Hematopoietic multipotent progenitor cell treated with erythropoietin and hydrocortisone succinate and interleukin-3 and kit ligand, for 6 days (in vitro differentiated cells): ENCODE measurements at regions not wholly inside any gene's neighbourhood (a gene's known extent, or its start where the extent isn't known, plus 50 kb on each side); places are given as distances from the start of the nearest gene placed in this dataset.

Source experiments
- DNase-seq: peaks from one replicate; pipeline ENCODE4 v3.0.0-alpha.2; 2015

GRCh38 chr6:12555267-12555666 is 161.3 kb upstream of the PHACTR1 start:
- DNase-seq, result no peak

GRCh38 chr6:12555781-12556180 is 160.8 kb upstream of the PHACTR1 start:
- no peak for DNase-seq

GRCh38 chr6:12557765-12558164 is 158.8 kb upstream of the PHACTR1 start:
- DNase-seq, result no peak

- DNase-seq, result no peak
Measured at GRCh38 chr6:12560315-12560714, 156.3 kb upstream of the PHACTR1 start.

GRCh38 chr6:12566618-12567123 is 149.9 kb upstream of the PHACTR1 start:
- no peak for DNase-seq

GRCh38 chr6:12567682-12568081 is 148.9 kb upstream of the PHACTR1 start:
- DNase-seq, result no peak

GRCh38 chr6:12569646-12570045 is 146.9 kb upstream of the PHACTR1 start:
- no peak for DNase-seq

GRCh38 chr6:12570461-12571030 is 146.0 kb upstream of the PHACTR1 start:
- no peak for DNase-seq

- DNase-seq, result no peak
Measured at GRCh38 chr6:12572896-12573827, 143.4 kb upstream of the PHACTR1 start.

GRCh38 chr6:12575961-12576360 is 140.6 kb upstream of the PHACTR1 start:
- DNase-seq, result no peak

- no peak for DNase-seq
Measured at GRCh38 chr6:12576389-12576788, 140.2 kb upstream of the PHACTR1 start.

- DNase-seq, result no peak
Measured at GRCh38 chr6:12577124-12577850, 139.3 kb upstream of the PHACTR1 start.

GRCh38 chr6:12578097-12578496 is 138.5 kb upstream of the PHACTR1 start:
- DNase-seq, result no peak

- DNase-seq, result no peak
Measured at GRCh38 chr6:12578751-12579150, 137.8 kb upstream of the PHACTR1 start.

GRCh38 chr6:12580290-12580689 is 136.3 kb upstream of the PHACTR1 start:
- no peak for DNase-seq

- peak; percentile 7 for DNase-seq
Measured at GRCh38 chr6:12582421-12583110, 134.0 kb upstream of the PHACTR1 start.

- no peak for DNase-seq
Measured at GRCh38 chr6:12584631-12585405, 131.7 kb upstream of the PHACTR1 start.

- no peak for DNase-seq
Measured at GRCh38 chr6:12585497-12585958, 131.0 kb upstream of the PHACTR1 start.

GRCh38 chr6:12586721-12587480 is 129.7 kb upstream of the PHACTR1 start:
- DNase-seq, result no peak

GRCh38 chr6:12590901-12591300 is 125.7 kb upstream of the PHACTR1 start:
- no peak for DNase-seq

GRCh38 chr6:12592634-12593033 is 123.9 kb upstream of the PHACTR1 start:
- DNase-seq, result no peak
